HEK293 (cell line): ENCODE measurements at regions not wholly inside any gene's neighbourhood (a gene's known extent, or its start where the extent isn't known, plus 50 kb on each side); places are given as distances from the start of the nearest gene placed in this dataset.

Experiments used
- CTCF ChIA-PET: fragments of 350-600 bp; formaldehyde crosslinking; extraction: SDS; loops from one replicate; lab custom pipeline; 2021; ENCODE audit warnings: antibody characterized with exemption; lab: Yijun Ruan, JAX
- POLR2A ChIA-PET: fragments of 300-600 bp; formaldehyde crosslinking; extraction: SDS; loops from one replicate; lab custom pipeline; 2020; ENCODE audit warnings: antibody characterized with exemption, inconsistent platforms; lab: Yijun Ruan, JAX
- H3K27ac ChIP-seq: fragments of 200-500 bp; sonication (Bioruptor generic); 2 replicates; pipeline ENCODE4 v1.5.1; 2014; ENCODE audit warnings: low read depth, low read length, control low read depth, inconsistent platforms; ENCODE audit errors: extremely low read depth
- H3K36me3 ChIP-seq, 2 experiments: fragments of 200-500 bp in 1 of 2; sonication (Bioruptor generic) in 1 of 2; 1 replicate in 1 of 2; 2 replicates in 1 of 2; pipeline ENCODE4 v1.5.1; 2014 to 2017; ENCODE audit warnings: inconsistent platforms in 2 of 2, low read length in 2 of 2; ENCODE audit not compliant: control insufficient read depth in 2 of 2, insufficient read depth in 1 of 2
- H3K4me1 ChIP-seq: fragments of 200-500 bp; sonication (Bioruptor generic); 2 replicates; pipeline ENCODE4 v1.5.1; 2014; ENCODE audit warnings: mild to moderate bottlenecking, low read length, inconsistent platforms; ENCODE audit not compliant: control insufficient read depth, insufficient read depth
- H3K4me3 ChIP-seq: 2 replicates; pipeline ENCODE4 v1.5.1; 2011; ENCODE audit warnings: low read depth, mild to moderate bottlenecking, control low read depth, low read length, moderate library complexity
- H3K9me3 ChIP-seq: fragments of 200-500 bp; sonication (Bioruptor generic); 2 replicates; pipeline ENCODE4 v1.5.1; 2014; ENCODE audit warnings: low read depth, low read length, inconsistent platforms; ENCODE audit not compliant: control insufficient read depth, insufficient read depth
- ATF2 ChIP-seq: fragments of 450-650 bp; formaldehyde crosslinking; IDR thresholded peaks from 2 replicates; pipeline ENCODE4 v1.5.1; 2016; ENCODE audit warnings: missing biosample characterization, missing genetic modification characterization, low read depth
- BCL6B ChIP-seq: fragments of 450-650 bp; formaldehyde crosslinking; IDR thresholded peaks from 2 replicates; pipeline ENCODE4 v1.5.1; 2017; ENCODE audit warnings: missing biosample characterization, missing genetic modification characterization
- EGR2 ChIP-seq: fragments of 450-650 bp; formaldehyde crosslinking; IDR thresholded peaks from 2 replicates; pipeline ENCODE4 v1.5.1; 2016; ENCODE audit warnings: low read depth, missing biosample characterization, missing genetic modification characterization
- FEZF1 ChIP-seq: fragments of 450-650 bp; formaldehyde crosslinking; IDR thresholded peaks from 2 replicates; pipeline ENCODE4 v1.5.1; 2016; ENCODE audit warnings: missing biosample characterization, missing genetic modification characterization
- GLI2 ChIP-seq: fragments of 450-650 bp; formaldehyde crosslinking; IDR thresholded peaks from 2 replicates; pipeline ENCODE4; 2017; ENCODE audit warnings: missing biosample characterization, missing genetic modification characterization, low read depth, borderline replicate concordance
- IKZF3 ChIP-seq: fragments of 450-650 bp; IDR thresholded peaks from 2 replicates; pipeline ENCODE4 v1.5.0; 2018; ENCODE audit warnings: missing biosample characterization, mild to moderate bottlenecking, missing genetic modification characterization, moderate library complexity
- INSM2 ChIP-seq: fragments of 450-650 bp; formaldehyde crosslinking; IDR thresholded peaks from 2 replicates; pipeline ENCODE4 v1.5.1; 2016; ENCODE audit warnings: missing biosample characterization, missing genetic modification characterization
- PBX3 ChIP-seq: sonication (generic); formaldehyde crosslinking; IDR thresholded peaks from 2 replicates; pipeline ENCODE4 v1.8.1; 2022; ENCODE audit warnings: mild to moderate bottlenecking, moderate library complexity, missing genetic modification reagents
- PRDM10 ChIP-seq: fragments of 450-650 bp; formaldehyde crosslinking; IDR thresholded peaks from 2 replicates; pipeline ENCODE4 v1.5.1; 2016; ENCODE audit warnings: missing biosample characterization, missing genetic modification characterization
- PRDM6 ChIP-seq: fragments of 450-650 bp; formaldehyde crosslinking; IDR thresholded peaks from 2 replicates; pipeline ENCODE4 v1.5.1; 2017; ENCODE audit warnings: missing biosample characterization, missing genetic modification characterization
- ZBTB7A ChIP-seq: fragments of 450-650 bp; formaldehyde crosslinking; IDR thresholded peaks from 2 replicates; pipeline ENCODE4 v1.5.1; 2016; ENCODE audit warnings: low read depth, missing biosample characterization, missing genetic modification characterization
- ZFP69B ChIP-seq: fragments of 450-650 bp; formaldehyde crosslinking; IDR thresholded peaks from 2 replicates; pipeline ENCODE4 v1.5.1; 2016; ENCODE audit warnings: missing biosample characterization, missing genetic modification characterization
- ZNF248 ChIP-seq: fragments of 450-650 bp; formaldehyde crosslinking; IDR thresholded peaks from 2 replicates; pipeline ENCODE4 v1.5.1; 2017; ENCODE audit warnings: missing biosample characterization, missing genetic modification characterization
- ZNF580 ChIP-seq: fragments of 450-650 bp; formaldehyde crosslinking; IDR thresholded peaks from 2 replicates; pipeline ENCODE4 v1.5.1; 2016; ENCODE audit warnings: missing biosample characterization, missing genetic modification characterization
- ZNF654 ChIP-seq: fragments of 450-650 bp; formaldehyde crosslinking; IDR thresholded peaks from 2 replicates; pipeline ENCODE4 v1.5.1; 2016; ENCODE audit warnings: low read depth, missing biosample characterization, missing genetic modification characterization
- ZNF692 ChIP-seq: fragments of 450-650 bp; formaldehyde crosslinking; IDR thresholded peaks from 2 replicates; pipeline ENCODE4 v1.5.1; 2016; ENCODE audit warnings: missing biosample characterization, missing genetic modification characterization
- ZNF843 ChIP-seq: fragments of 450-650 bp; formaldehyde crosslinking; IDR thresholded peaks from 2 replicates; pipeline ENCODE4 v1.5.1; 2016; ENCODE audit warnings: missing biosample characterization, missing genetic modification characterization

GRCh38 chr4:181802207-181802606 lies 441.0 kb upstream of the TENM3 start:
- H3K9me3 ChIP-seq: no peaks in the 10 kb centered on the region
- peaks cover 5% of the 10 kb centered on the region for H3K4me1 ChIP-seq
- TF ChIP-seq ZNF843 (tag by site-specific recombination): peak; percentile 74
- TF ChIP-seq ZFP69B (tag by site-specific recombination): no peak
- peak; percentile 38; the same call in 1 of the 2 replicates for TF ChIP-seq FEZF1 (tag by site-specific recombination)
- peak; percentile 31; the same call in 1 of the 2 replicates for TF ChIP-seq IKZF3 (tag by site-specific recombination)
- 0 out of 2 replicates have a peak, but pooled peaks have one; percentile 17 for TF ChIP-seq ZNF580 (tag by site-specific recombination)
- TF ChIP-seq GLI2 (tag by site-specific recombination): no peak
- 0 out of 2 replicates have a peak, but pooled peaks have one; percentile 38 for TF ChIP-seq ZNF692 (tag by site-specific recombination)
- TF ChIP-seq PRDM6: peak; percentile 85
- no peak for TF ChIP-seq EGR2 (tag by site-specific recombination)
- TF ChIP-seq PRDM10: no peak
- H3K4me3 ChIP-seq: no peak overlapping the region
- CTCF ChIA-PET: no interaction called here
- H3K36me3 ChIP-seq: no peaks in the 10 kb centered on the region
- POLR2A ChIA-PET: no interaction called here
- H3K27ac ChIP-seq: no peak overlapping the region

GRCh38 chr4:181807771-181808170 lies 435.4 kb upstream of the TENM3 start:
- CTCF ChIA-PET: no interaction called here
- no peaks in the 10 kb centered on the region for H3K9me3 ChIP-seq
- TF ChIP-seq ZNF654 (tag by site-specific recombination): no peak
- H3K4me3 ChIP-seq: no peak overlapping the region
- POLR2A ChIA-PET: no interaction called here
- no peaks in the 10 kb centered on the region; the same call in 1 of the 2 replicates for H3K4me1 ChIP-seq
- no peak overlapping the region for H3K27ac ChIP-seq
- no peaks in the 10 kb centered on the region for H3K36me3 ChIP-seq

GRCh38 chr4:181810711-181811110 lies 432.5 kb upstream of the TENM3 start:
- Histone ChIP-seq H3K4me3 (no peak overlapping the region), H3K27ac (no peak overlapping the region), H3K9me3 (no peaks in the 10 kb centered on the region), H3K4me1 (no peaks in the 10 kb centered on the region; the same call in 1 of the 2 replicates), H3K36me3 (no peaks in the 10 kb centered on the region)
- ChIA-PET CTCF (no interaction called here), POLR2A (no interaction called here)
- TF ChIP-seq ATF2 (no peak), ZNF248 (tag by site-specific recombination) (no peak), ZBTB7A (tag by site-specific recombination) (no peak), INSM2 (tag by site-specific recombination) (no peak), ZNF843 (tag by site-specific recombination) (no peak), BCL6B (tag by site-specific recombination) (no peak), PBX3 (CRISPR knock-in tag) (no peak)
